K562 (cell line): ENCODE measurements at regions not wholly inside any gene's neighbourhood (a gene's known extent, or its start where the extent isn't known, plus 50 kb on each side); places are given as distances from the start of the nearest gene placed in this dataset.

Experiments used
- ATAC-seq: fragments of 200-7000 bp; cut with Tn5 transposase; 3 replicates; pipeline ENCODE4 v1.9.1; 2020; ENCODE audit warnings: moderate library complexity
- BruUV-seq: library from RNA; stranded (reverse); fragments of 400-500 nt; replicated peaks from 2 replicates; lab custom pipeline; 2021; lab: Mats Ljungman, UMichigan
- CTCF ChIA-PET: fragments of 300-600 bp; formaldehyde crosslinking; extraction: SDS; loops from one replicate; lab custom pipeline; 2021; ENCODE audit warnings: low intra/inter-chr PET ratio; lab: Yijun Ruan, JAX
- POLR2A ChIA-PET: fragments of 300-600, 350-650 bp; sonication (Branson Sonifier 250); formaldehyde crosslinking; extraction: SDS; loops from one replicate; lab custom pipeline; 2021; ENCODE audit warnings: antibody characterized with exemption, inconsistent platforms; lab: Yijun Ruan, JAX
- DNase-seq, 4 experiments: peaks; one replicate each; pipeline versions ENCODE4 v3.0.0 to v3.0.0-alpha.2; 2011 to 2018; ENCODE audit warnings: low spot score in 3 of 4, mixed read lengths in 3 of 4; ENCODE audit errors: extremely low read depth in 1 of 4
- FAIRE-seq: peaks from 2 replicates; lab custom pipeline; 2011; peaks lifted over from hg19 to GRCh38; lab: Jason Lieb, UNC
- H2AFZ ChIP-seq: 2 replicates; pipeline ENCODE4 v1.6.0; 2011; ENCODE audit warnings: low read depth, low read length, control low read depth, inconsistent platforms
- H3K27ac ChIP-seq: fragments of 200-600 bp; 3 replicates; pipeline ENCODE4 v1.8.0; 2011; ENCODE audit warnings: low read depth, mild to moderate bottlenecking, control low read depth, inconsistent platforms, low read length, moderate library complexity, mixed read lengths; ENCODE audit errors: extremely low read depth
- H3K27me3 ChIP-seq, 2 experiments: fragments of 300-600 bp in 1 of 2; 2 replicates in 1 of 2; 3 replicates in 1 of 2; pipeline versions ENCODE4 v1.6.0 to v1.8.0; 2011; ENCODE audit warnings: inconsistent platforms in 2 of 2, low read length in 2 of 2, mild to moderate bottlenecking in 1 of 2, mixed read lengths in 1 of 2, moderate library complexity in 1 of 2; ENCODE audit not compliant: control insufficient read depth in 2 of 2, insufficient read depth in 2 of 2
- H3K36me3 ChIP-seq: fragments of 300-600 bp; 3 replicates; pipeline ENCODE4 v1.8.0; 2011; ENCODE audit warnings: mild to moderate bottlenecking, low read length, inconsistent platforms; ENCODE audit not compliant: control insufficient read depth, insufficient read depth
- H3K4me1 ChIP-seq, 2 experiments: fragments of 200-600 bp in 1 of 2; replicated peaks in 1 of 2; 2 replicates in 1 of 2; 3 replicates in 1 of 2; pipeline versions ENCODE4 v1.5.1 to v1.8.0; 2011; ENCODE audit warnings: inconsistent platforms in 2 of 2, low read length in 2 of 2, mild to moderate bottlenecking in 1 of 2, mixed read lengths in 1 of 2, moderate library complexity in 1 of 2; ENCODE audit not compliant: control insufficient read depth in 2 of 2, insufficient read depth in 2 of 2
- H3K4me2 ChIP-seq: 2 replicates; pipeline ENCODE4 v1.6.1; 2011; ENCODE audit warnings: low read length, control low read depth, inconsistent platforms, mixed read lengths; ENCODE audit not compliant: insufficient read depth
- H3K4me3 ChIP-seq: fragments of 200-600 bp; sonication (generic), shearing (Covaris generic); 2 replicates; pipeline ENCODE4 v1.5.1; 2016; ENCODE audit warnings: control low read depth, inconsistent platforms
- H3K79me2 ChIP-seq: fragments of 200-600 bp; 3 replicates; pipeline ENCODE4 v1.8.0; 2011; ENCODE audit warnings: low read length, inconsistent platforms; ENCODE audit not compliant: control insufficient read depth, insufficient read depth
- H3K9ac ChIP-seq, 2 experiments: 2 replicates each; pipeline versions ENCODE4 v1.6.0 to v1.6.1; 2011; ENCODE audit warnings: low read depth in 2 of 2, low read length in 2 of 2, control low read depth in 1 of 2, inconsistent platforms in 1 of 2, mild to moderate bottlenecking in 1 of 2, mixed read lengths in 1 of 2; ENCODE audit not compliant: insufficient read depth in 1 of 2
- H3K9me1 ChIP-seq: one replicate; pipeline ENCODE4 v1.6.0; 2011; ENCODE audit warnings: inconsistent platforms, mild to moderate bottlenecking, low read length, moderate library complexity; ENCODE audit not compliant: control insufficient read depth, insufficient read depth
- H3K9me3 ChIP-seq: replicated peaks from 2 replicates; pipeline ENCODE4 v1.5.1; 2011; ENCODE audit warnings: low read depth, low read length, inconsistent platforms; ENCODE audit not compliant: control insufficient read depth, insufficient read depth
- H4K20me1 ChIP-seq: replicated peaks from 2 replicates; pipeline ENCODE4 v1.6.1; 2011; ENCODE audit warnings: low read length, inconsistent platforms, mixed read lengths; ENCODE audit not compliant: control insufficient read depth, insufficient read depth
- BCOR ChIP-seq: fragments of 450-650 bp; IDR thresholded peaks from 2 replicates; pipeline ENCODE4 v1.6.1; 2016
- CBX3 ChIP-seq, 2 experiments: IDR thresholded peaks; 1 replicate in 1 of 2; 2 replicates in 1 of 2; pipeline ENCODE4 v1.6.1; 2012; ENCODE audit warnings: inconsistent platforms in 2 of 2, low read length in 2 of 2, borderline replicate concordance in 1 of 2, control low read depth in 1 of 2
- CCNT2 ChIP-seq: IDR thresholded peaks from 2 replicates; pipeline ENCODE4 v1.6.1; 2011; ENCODE audit warnings: borderline replicate concordance, low read depth, mild to moderate bottlenecking, moderate library complexity, mixed read lengths, low read length; ENCODE audit not compliant: insufficient read length; ENCODE audit errors: extremely low read depth
- ETV1 ChIP-seq: fragments of 450-650 bp; conservative IDR thresholded peaks from 2 replicates; pipeline ENCODE4 v1.6.1; 2016; ENCODE audit warnings: missing genetic modification characterization, control low read depth, low read depth, missing compliant biosample characterization
- GATA2 ChIP-seq: sonication (generic); formaldehyde crosslinking; IDR thresholded peaks from 2 replicates; pipeline ENCODE4 v1.4.0; 2020; ENCODE audit warnings: mild to moderate bottlenecking, missing genetic modification reagents
- MBD1 ChIP-seq: fragments of 250-450 bp; sonication (Bioruptor Pico); IDR thresholded peaks from 2 replicates; pipeline ENCODE4 v1.8.0; 2022; ENCODE audit warnings: inconsistent platforms
- NKRF ChIP-seq: fragments of 450-650 bp; IDR thresholded peaks from 2 replicates; pipeline ENCODE4 v1.6.1; 2016; ENCODE audit warnings: borderline replicate concordance
- NONO ChIP-seq, 2 experiments: fragments of 200-400 bp in 1 of 2; fragments of 450-650 bp in 1 of 2; formaldehyde crosslinking in 1 of 2; IDR thresholded peaks; 2 replicates each; pipeline ENCODE4 v1.6.1; 2017; ENCODE audit warnings: low read depth in 2 of 2, mild to moderate bottlenecking in 2 of 2, moderate library complexity in 2 of 2, low read length in 1 of 2
- POLR2H ChIP-seq: IDR thresholded peaks from 2 replicates; pipeline ENCODE4 v1.6.1; 2016; ENCODE audit warnings: missing genetic modification characterization, low read depth, mild to moderate bottlenecking, control low read depth, missing compliant biosample characterization, moderate library complexity
- PTTG1 ChIP-seq: fragments of 450-650 bp; IDR thresholded peaks from 2 replicates; pipeline ENCODE4 v1.6.1; 2016; ENCODE audit warnings: low read depth, mild to moderate bottlenecking, missing genetic modification characterization, missing compliant biosample characterization
- RFX1 ChIP-seq: fragments of 450-650 bp; IDR thresholded peaks from 2 replicates; pipeline ENCODE4 v1.6.1; 2016; ENCODE audit warnings: mild to moderate bottlenecking, moderate library complexity
- RNF2 ChIP-seq: sonication (generic); IDR thresholded peaks from 2 replicates; pipeline ENCODE4 v1.6.1; 2016
- ZNF277 ChIP-seq: fragments of 250-450 bp; sonication (Bioruptor Pico); IDR thresholded peaks from 2 replicates; pipeline ENCODE4 v1.8.0; 2022; ENCODE audit warnings: inconsistent platforms, mild to moderate bottlenecking, moderate library complexity, borderline replicate concordance
- ZNF780A ChIP-seq: fragments of 250-450 bp; sonication (Bioruptor Pico); IDR thresholded peaks from 2 replicates; pipeline ENCODE4 v1.5.0; 2021; ENCODE audit warnings: mild to moderate bottlenecking
- in situ Hi-C: fragments of 300-500 bp; cut with MboI; formaldehyde crosslinking; loops from 4 replicates; pipeline ENCODE4 v1.15.0; 2018; ENCODE audit warnings: inconsistent platforms, mixed read lengths
- intact Hi-C: fragments of 100-400 bp; cut with micrococcal nuclease; formaldehyde crosslinking; loops from 2 replicates; pipeline ENCODE4 v1.14.2; 2022

- no TSS peak for BruUV-seq
- Histone ChIP-seq H2AFZ (no peak overlapping the region), H3K27me3 (no peaks in the 10 kb centered on the region), H3K9me3 (no peaks in the 10 kb centered on the region), H3K4me2 (no peak overlapping the region), H4K20me1 (no peaks in the 10 kb centered on the region), H3K79me2 (no peaks in the 10 kb centered on the region), H3K36me3 (no peaks in the 10 kb centered on the region), H3K27ac (no peak overlapping the region), H3K4me1 (no peaks in the 10 kb centered on the region), H3K9me1 (no peaks in the 10 kb centered on the region), H3K9ac (no peak overlapping the region), H3K4me3 (no peak overlapping the region)
- ATAC-seq = no peak
- no peak for FAIRE-seq
- no peak for TF ChIP-seq MBD1 (CRISPR knock-in tag)
- TF ChIP-seq RFX1 = no peak
- no peak for TF ChIP-seq ZNF780A (CRISPR knock-in tag)
- TF ChIP-seq ETV1 (tag) = no peak
- TF ChIP-seq POLR2H (tag) = no peak
- TF ChIP-seq NONO (IDR thresholded peaks at IDR 0.05; ENCODE audit: low read depth in 2 of 2, low read length in 1 of 2) = no peak
- no peak for TF ChIP-seq NKRF
- TF ChIP-seq CBX3 (IDR thresholded peaks at IDR 0.05; ENCODE audit: borderline replicate concordance in 1 of 2, low read length in 2 of 2) = no peak
- TF ChIP-seq PTTG1 = no peak
- no peak for TF ChIP-seq CCNT2
- no peak for TF ChIP-seq GATA2 (CRISPR knock-in tag)
- no peak for TF ChIP-seq ZNF277 (CRISPR knock-in tag)
- no peak for TF ChIP-seq BCOR
- no peak for TF ChIP-seq RNF2
- in situ Hi-C loops = no loop called here
- CTCF ChIA-PET = no interaction called here
- POLR2A ChIA-PET = no interaction called here
- no peak for DNase-seq
- intact Hi-C loops = no loop called here
Measured at GRCh38 chr6:97697456-97697855, 414.4 kb upstream of the MMS22L start.
